ENCODE measurements at regions not wholly inside any gene's neighbourhood (a gene's known extent, or its start where the extent isn't known, plus 50 kb on each side); places are given as distances from the start of the nearest gene placed in this dataset.

- no peak for DNase-seq
These were observed 151.0 kb downstream of the PCSK1 start for GRCh38 chr5:96282020-96282419.

- no peak for DNase-seq
These were observed 152.1 kb downstream of the PCSK1 start for GRCh38 chr5:96280946-96281393.

GRCh38 chr5:96279801-96280542 lies 153.1 kb downstream of the PCSK1 start:
- DNase-seq, result no peak

- DNase-seq, result no peak
These were observed 154.1 kb downstream of the PCSK1 start for GRCh38 chr5:96278981-96279380.

GRCh38 chr5:96275051-96275450 lies 158.0 kb downstream of the PCSK1 start:
- DNase-seq, result no peak

- no peak for DNase-seq
These were observed 167.6 kb downstream of the PCSK1 start for GRCh38 chr5:96265487-96265886.

GRCh38 chr5:96264047-96264446 lies 169.0 kb downstream of the PCSK1 start:
- DNase-seq, result no peak

GRCh38 chr5:96262105-96262504 lies 170.9 kb downstream of the PCSK1 start:
- no peak for DNase-seq

GRCh38 chr5:96260009-96260408 lies 173.0 kb downstream of the PCSK1 start:
- no peak for DNase-seq

GRCh38 chr5:96259151-96259772 lies 173.8 kb downstream of the PCSK1 start:
- DNase-seq, result no peak

GRCh38 chr5:96258692-96259091 lies 174.4 kb downstream of the PCSK1 start:
- DNase-seq, result no peak

- no peak for DNase-seq
These were observed 175.1 kb downstream of the PCSK1 start for GRCh38 chr5:96257904-96258303.

- DNase-seq, result no peak
These were observed 176.1 kb downstream of the PCSK1 start for GRCh38 chr5:96256795-96257470.

GRCh38 chr5:96254980-96255691 lies 177.9 kb downstream of the PCSK1 start:
- DNase-seq, result no peak

- no peak for DNase-seq
These were observed 179.9 kb downstream of the PCSK1 start for GRCh38 chr5:96253140-96253539.

GRCh38 chr5:96252596-96252995 lies 180.5 kb downstream of the PCSK1 start:
- DNase-seq, result no peak

- no peak for DNase-seq
These were observed 182.3 kb downstream of the PCSK1 start for GRCh38 chr5:96250782-96251181.

GRCh38 chr5:96248131-96248530 lies 184.9 kb downstream of the PCSK1 start:
- no peak for DNase-seq

- no peak for DNase-seq
These were observed 185.3 kb downstream of the PCSK1 start for GRCh38 chr5:96247708-96248107.

- DNase-seq, result no peak
These were observed 185.8 kb downstream of the PCSK1 start for GRCh38 chr5:96247097-96247701.

- DNase-seq, result no peak
These were observed 187.6 kb downstream of the PCSK1 start for GRCh38 chr5:96245140-96246091.

- no peak for DNase-seq
These were observed 188.4 kb downstream of the PCSK1 start for GRCh38 chr5:96244696-96245095.
